CD4-positive, CD25-positive, alpha-beta regulatory T cell (primary cell): ENCODE measurements at regions not wholly inside any gene's neighbourhood (a gene's known extent, or its start where the extent isn't known, plus 50 kb on each side); places are given as distances from the start of the nearest gene placed in this dataset.
"Not testable (repeated sequence)": the region's sequence is repeated elsewhere in the genome, so short reads cannot be mapped to it uniquely, and the experiment has no call there.

Experiments
- ATAC-seq, 2 donors: fragments of 150-1000 bp; cut with Tn5 transposase; one replicate each; pipeline ENCODE4 v1.10.0; 2021; ENCODE audit warnings: low read depth in 2 of 2, moderate number of reproducible peaks in 2 of 2, moderate library complexity in 1 of 2
- DNase-seq, 3 donors: peaks; one replicate each; pipeline versions ENCODE4 v3.0.0 to v3.0.0-alpha.2; 2012 to 2022; ENCODE audit warnings: mixed read lengths in 1 of 3
- H3K27ac ChIP-seq: one replicate; pipeline ENCODE4 v1.7.0; 2013; ENCODE audit warnings: mild to moderate bottlenecking, low read length; ENCODE audit not compliant: insufficient read depth, poor library complexity, severe bottlenecking
- H3K27me3 ChIP-seq: one replicate; pipeline ENCODE4 v1.7.0; 2013; ENCODE audit warnings: low read length; ENCODE audit not compliant: control insufficient read depth, insufficient read depth
- H3K36me3 ChIP-seq: one replicate; pipeline ENCODE4 v1.7.0; 2013; ENCODE audit warnings: mild to moderate bottlenecking, low read length, moderate library complexity; ENCODE audit not compliant: control insufficient read depth, insufficient read depth
- H3K4me1 ChIP-seq: 2 replicates; pipeline ENCODE4 v1.7.0; 2013; ENCODE audit warnings: mild to moderate bottlenecking, low read length; ENCODE audit not compliant: insufficient read depth, control insufficient read depth, poor library complexity, severe bottlenecking
- H3K4me3 ChIP-seq: one replicate; pipeline ENCODE4 v1.7.0; 2013; ENCODE audit warnings: low read depth, mild to moderate bottlenecking, low read length, moderate library complexity
- H3K9me3 ChIP-seq, 2 experiments: 1 replicate in 1 of 2; 2 replicates in 1 of 2; pipeline ENCODE4 v1.7.0; 2013; ENCODE audit warnings: low read length in 2 of 2, mild to moderate bottlenecking in 1 of 2, moderate library complexity in 1 of 2; ENCODE audit not compliant: control insufficient read depth in 2 of 2
- H3K27ac Mint-ChIP-seq, 3 donors: one replicate each; pipeline ENCODE4 v1.8.0; 2020 to 2022; ENCODE audit warnings: mild to moderate bottlenecking in 3 of 3, mixed read lengths in 3 of 3, moderate library complexity in 2 of 3
- H3K27me3 Mint-ChIP-seq: one replicate; pipeline ENCODE4 v1.8.0; 2022; ENCODE audit warnings: mild to moderate bottlenecking, mixed read lengths
- H3K36me3 Mint-ChIP-seq: one replicate; pipeline ENCODE4 v1.8.0; 2020; ENCODE audit warnings: mixed read lengths
- H3K4me1 Mint-ChIP-seq, 4 donors: one replicate each; pipeline ENCODE4 v1.8.0; 2020 to 2022; ENCODE audit warnings: mixed read lengths in 4 of 4, mild to moderate bottlenecking in 1 of 4
- H3K4me3 Mint-ChIP-seq, 4 donors: one replicate each; pipeline ENCODE4 v1.8.0; 2020 to 2022; ENCODE audit warnings: mild to moderate bottlenecking in 4 of 4, mixed read lengths in 4 of 4, moderate library complexity in 3 of 4
- H3K9me3 Mint-ChIP-seq, 7 donors: one replicate each; pipeline ENCODE4 v1.8.0; 2020 to 2022; ENCODE audit warnings: mixed read lengths in 7 of 7, mild to moderate bottlenecking in 3 of 7, moderate library complexity in 2 of 7

- Histone ChIP-seq H3K4me3 (no peak overlapping the region), H3K4me1 (no peaks in the 10 kb centered on the region), H3K27ac (no peak overlapping the region), H3K27me3 (no peaks in the 10 kb centered on the region), H3K36me3 (no peaks in the 10 kb centered on the region), H3K9me3 (no peaks in the 10 kb centered on the region)
- H3K36me3 Mint-ChIP-seq, result no peaks in the 10 kb centered on the region
- H3K27ac Mint-ChIP-seq, result no peak overlapping the region
- DNase-seq (no peak), ATAC-seq (no peak)
- no peaks in the 10 kb centered on the region for H3K27me3 Mint-ChIP-seq
- H3K4me3 Mint-ChIP-seq, result no peak overlapping the region
- no peaks in the 10 kb centered on the region for H3K4me1 Mint-ChIP-seq
- peaks cover 0 to 1% (median 0%) of the 10 kb centered on the region in 7 donors for H3K9me3 Mint-ChIP-seq
Observed at GRCh38 chr10:61050120-61050745, 106.2 kb upstream of the RHOBTB1 start.

- Mint-ChIP-seq H3K9me3 (no peaks in the 10 kb centered on the region), H3K27me3 (no peaks in the 10 kb centered on the region), H3K36me3 (no peaks in the 10 kb centered on the region), H3K4me1 (no peaks in the 10 kb centered on the region), H3K4me3 (no peak overlapping the region), H3K27ac (no peak overlapping the region)
- no peaks in the 10 kb centered on the region for H3K27me3 ChIP-seq
- no peak overlapping the region for H3K27ac ChIP-seq
- DNase-seq, result no peak
- no peak overlapping the region for H3K4me3 ChIP-seq
- no peaks in the 10 kb centered on the region for H3K4me1 ChIP-seq
- H3K9me3 ChIP-seq, result no peaks in the 10 kb centered on the region
- H3K36me3 ChIP-seq, result no peaks in the 10 kb centered on the region
- no peak for ATAC-seq
Observed at GRCh38 chr10:61049386-61049785, 105.4 kb upstream of the RHOBTB1 start.

- H3K36me3 Mint-ChIP-seq, result no peaks in the 10 kb centered on the region
- H3K27me3 Mint-ChIP-seq, result no peaks in the 10 kb centered on the region
- Histone ChIP-seq H3K4me3 (no peak overlapping the region), H3K27ac (no peak overlapping the region), H3K4me1 (no peaks in the 10 kb centered on the region), H3K27me3 (no peaks in the 10 kb centered on the region), H3K36me3 (no peaks in the 10 kb centered on the region), H3K9me3 (no peaks in the 10 kb centered on the region)
- H3K27ac Mint-ChIP-seq, result no peak overlapping the region
- DNase-seq (no peak), ATAC-seq (no peak)
- H3K9me3 Mint-ChIP-seq, result no peaks in the 10 kb centered on the region
- no peak overlapping the region for H3K4me3 Mint-ChIP-seq
- H3K4me1 Mint-ChIP-seq, result no peaks in the 10 kb centered on the region
Observed at GRCh38 chr10:61047788-61048560, 104.0 kb upstream of the RHOBTB1 start.

- no peaks in the 10 kb centered on the region for H3K4me1 ChIP-seq
- no peak for ATAC-seq
- no peaks in the 10 kb centered on the region for H3K9me3 Mint-ChIP-seq
- no peak overlapping the region for H3K27ac Mint-ChIP-seq
- H3K36me3 Mint-ChIP-seq, result no peaks in the 10 kb centered on the region
- no peaks in the 10 kb centered on the region for H3K9me3 ChIP-seq
- no peak overlapping the region for H3K27ac ChIP-seq
- no peaks in the 10 kb centered on the region for H3K36me3 ChIP-seq
- H3K4me1 Mint-ChIP-seq, result no peaks in the 10 kb centered on the region
- H3K4me3 Mint-ChIP-seq, result no peak overlapping the region
- no peaks in the 10 kb centered on the region for H3K27me3 ChIP-seq
- H3K27me3 Mint-ChIP-seq, result no peaks in the 10 kb centered on the region
- DNase-seq, result no peak
- no peak overlapping the region for H3K4me3 ChIP-seq
Observed at GRCh38 chr10:61047081-61047480, 103.1 kb upstream of the RHOBTB1 start.

- not testable (repeated sequence) for H3K27ac ChIP-seq, H3K4me3 Mint-ChIP-seq, H3K9me3 Mint-ChIP-seq, H3K4me1 ChIP-seq, H3K36me3 Mint-ChIP-seq, H3K27me3 ChIP-seq, H3K36me3 ChIP-seq, H3K27ac Mint-ChIP-seq, H3K27me3 Mint-ChIP-seq, H3K4me1 Mint-ChIP-seq, ATAC-seq, DNase-seq, H3K9me3 ChIP-seq, H3K4me3 ChIP-seq
Observed at GRCh38 chr10:61045480-61045879, 101.5 kb upstream of the RHOBTB1 start.

- H3K4me1 Mint-ChIP-seq, result no peaks in the 10 kb centered on the region
- no peaks in the 10 kb centered on the region for H3K9me3 ChIP-seq
- ATAC-seq, result no peak
- H3K36me3 Mint-ChIP-seq, result no peaks in the 10 kb centered on the region
- H3K27me3 ChIP-seq, result no peaks in the 10 kb centered on the region
- no peaks in the 10 kb centered on the region for H3K27me3 Mint-ChIP-seq
- H3K9me3 Mint-ChIP-seq, result peaks cover 0 to 2% (median 0%) of the 10 kb centered on the region in 7 donors
- H3K36me3 ChIP-seq, result no peaks in the 10 kb centered on the region
- no peak overlapping the region for H3K27ac Mint-ChIP-seq
- H3K4me1 ChIP-seq, result no peaks in the 10 kb centered on the region
- no peak for DNase-seq
- no peak overlapping the region for H3K4me3 Mint-ChIP-seq
- no peak overlapping the region for H3K27ac ChIP-seq
- no peak overlapping the region for H3K4me3 ChIP-seq
Observed at GRCh38 chr10:61042533-61042932, 98.5 kb upstream of the RHOBTB1 start.

GRCh38 chr10:61040399-61041016, 96.5 kb upstream of the RHOBTB1 start:
- H3K4me3 Mint-ChIP-seq, result no peak overlapping the region
- Histone ChIP-seq H3K27me3 (no peaks in the 10 kb centered on the region), H3K9me3 (no peaks in the 10 kb centered on the region), H3K27ac (no peak overlapping the region), H3K4me1 (no peaks in the 10 kb centered on the region), H3K36me3 (no peaks in the 10 kb centered on the region), H3K4me3 (no peak overlapping the region)
- peaks cover 0 to 2% (median 0%) of the 10 kb centered on the region in 7 donors for H3K9me3 Mint-ChIP-seq
- ATAC-seq (no peak), DNase-seq (no peak)
- H3K27ac Mint-ChIP-seq, result no peak overlapping the region
- no peaks in the 10 kb centered on the region for H3K4me1 Mint-ChIP-seq
- no peaks in the 10 kb centered on the region for H3K27me3 Mint-ChIP-seq
- no peaks in the 10 kb centered on the region for H3K36me3 Mint-ChIP-seq
